ENCODE measurements at regions not wholly inside any gene's neighbourhood (a gene's known extent, or its start where the extent isn't known, plus 50 kb on each side); places are given as distances from the start of the nearest gene placed in this dataset.

GRCh38 chr3:144770915-144771351 is 799.3 kb downstream of the DIPK2A start:
- TF ChIP-seq CTCF (IDR thresholded peaks at IDR 0.05), result no peak
- Histone ChIP-seq H3K9ac (ENCODE audit: low read depth in 2 of 2, low read length in 2 of 2) (no peak overlapping the region), H3K36me3 (no peaks in the 10 kb centered on the region), H3K4me3 (no peak overlapping the region), H3K27ac (no peak overlapping the region), H3K4me1 (no peaks in the 10 kb centered on the region), H3K27me3 (no peaks in the 10 kb centered on the region), H3K9me3 (no peaks in the 10 kb centered on the region)
- intact Hi-C loops (cut with DNase I), result no loop called here
- DNase-seq, result no peak

GRCh38 chr3:144771381-144771870 is 799.8 kb downstream of the DIPK2A start:
- no peak for TF ChIP-seq CTCF (IDR thresholded peaks at IDR 0.05)
- H3K9me3 ChIP-seq, result no peaks in the 10 kb centered on the region
- no peaks in the 10 kb centered on the region for H3K36me3 ChIP-seq
- intact Hi-C loops (cut with DNase I), result no loop called here
- DNase-seq, result no peak
- H3K27ac ChIP-seq, result no peak overlapping the region
- no peak overlapping the region for H3K9ac ChIP-seq (ENCODE audit: low read depth in 2 of 2, low read length in 2 of 2)
- no peaks in the 10 kb centered on the region for H3K4me1 ChIP-seq
- no peak overlapping the region for H3K4me3 ChIP-seq
- no peaks in the 10 kb centered on the region for H3K27me3 ChIP-seq

GRCh38 chr3:144772372-144772771 is 800.7 kb downstream of the DIPK2A start:
- Histone ChIP-seq H3K36me3 (no peaks in the 10 kb centered on the region), H3K4me3 (no peak overlapping the region), H3K9me3 (no peaks in the 10 kb centered on the region), H3K27me3 (no peaks in the 10 kb centered on the region), H3K27ac (no peak overlapping the region), H3K9ac (ENCODE audit: low read depth in 2 of 2, low read length in 2 of 2) (no peak overlapping the region), H3K4me1 (no peaks in the 10 kb centered on the region)
- no peak for DNase-seq
- intact Hi-C loops (cut with DNase I), result no loop called here
- no peak for TF ChIP-seq CTCF (IDR thresholded peaks at IDR 0.05)

- Histone ChIP-seq H3K27ac (no peak overlapping the region), H3K36me3 (no peaks in the 10 kb centered on the region), H3K9ac (ENCODE audit: low read depth in 2 of 2, low read length in 2 of 2) (no peak overlapping the region), H3K4me3 (no peak overlapping the region), H3K9me3 (no peaks in the 10 kb centered on the region), H3K27me3 (no peaks in the 10 kb centered on the region), H3K4me1 (no peaks in the 10 kb centered on the region)
- TF ChIP-seq CTCF (IDR thresholded peaks at IDR 0.05), result no peak
- no peak for DNase-seq
- intact Hi-C loops (cut with DNase I), result no loop called here
Observed at GRCh38 chr3:144773350-144773749, 801.7 kb downstream of the DIPK2A start.

- Histone ChIP-seq H3K9ac (ENCODE audit: low read depth in 2 of 2, low read length in 2 of 2) (no peak overlapping the region), H3K4me3 (no peak overlapping the region), H3K9me3 (no peaks in the 10 kb centered on the region), H3K4me1 (no peaks in the 10 kb centered on the region), H3K27ac (no peak overlapping the region), H3K36me3 (no peaks in the 10 kb centered on the region), H3K27me3 (no peaks in the 10 kb centered on the region)
- no peak for TF ChIP-seq CTCF (IDR thresholded peaks at IDR 0.05)
- DNase-seq, result no peak
- intact Hi-C loops (cut with DNase I), result no loop called here
Observed at GRCh38 chr3:144774897-144775296, 803.3 kb downstream of the DIPK2A start.

- intact Hi-C loops (cut with DNase I), result no loop called here
- Histone ChIP-seq H3K36me3 (no peaks in the 10 kb centered on the region), H3K4me3 (no peak overlapping the region), H3K9me3 (no peaks in the 10 kb centered on the region), H3K27me3 (no peaks in the 10 kb centered on the region), H3K27ac (no peak overlapping the region), H3K9ac (ENCODE audit: low read depth in 2 of 2, low read length in 2 of 2) (no peak overlapping the region), H3K4me1 (no peaks in the 10 kb centered on the region)
- DNase-seq, result no peak
- no peak for TF ChIP-seq CTCF (IDR thresholded peaks at IDR 0.05)
Observed at GRCh38 chr3:144775551-144775950, 803.9 kb downstream of the DIPK2A start.

All from colonic mucosa (tissue), 4 donors.